ENCODE measurements at regions not wholly inside any gene's neighbourhood (a gene's known extent, or its start where the extent isn't known, plus 50 kb on each side); places are given as distances from the start of the nearest gene placed in this dataset.

DNA sequence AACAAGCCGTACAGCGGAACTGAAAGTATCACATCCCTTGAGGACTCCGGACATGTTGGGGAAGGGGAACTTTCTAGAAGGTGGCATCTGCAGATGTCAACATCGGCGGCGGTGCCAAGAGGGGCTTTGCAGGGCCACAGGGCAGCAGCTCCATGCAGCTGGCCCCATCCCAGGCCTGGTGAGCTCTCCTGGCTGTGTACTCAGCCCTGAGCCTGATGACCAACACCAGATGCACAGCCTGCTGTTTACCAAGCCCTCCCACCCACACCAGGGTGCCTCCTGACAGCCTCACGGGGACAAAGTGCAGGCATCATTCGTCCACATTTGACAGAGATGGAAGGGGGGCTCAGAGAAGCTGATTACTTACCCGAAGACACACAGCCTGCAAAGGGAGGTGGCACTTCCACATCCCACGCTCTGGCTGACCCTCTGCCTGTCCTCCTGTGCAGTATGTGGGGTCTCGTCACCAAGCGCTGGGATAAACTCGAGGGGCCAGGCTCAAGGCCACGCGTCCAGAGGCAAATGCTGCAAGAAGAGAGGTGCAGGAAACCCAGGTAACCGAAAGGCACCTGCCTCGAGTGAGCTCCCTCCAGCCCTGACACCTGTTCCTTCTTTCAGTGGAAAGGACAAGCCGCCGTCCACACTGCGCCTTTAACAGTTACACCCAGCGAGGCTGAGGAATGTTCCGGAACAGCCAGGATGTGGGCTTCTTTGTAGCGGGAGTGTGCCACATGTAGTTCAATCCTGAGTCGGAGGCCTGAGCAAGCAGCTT lies 69.0 kb upstream of the ASAP2 start:
- no peak for DNase-seq (ENCODE audit: low read depth in 1 of 2, low spot score in 1 of 2)

DNA sequence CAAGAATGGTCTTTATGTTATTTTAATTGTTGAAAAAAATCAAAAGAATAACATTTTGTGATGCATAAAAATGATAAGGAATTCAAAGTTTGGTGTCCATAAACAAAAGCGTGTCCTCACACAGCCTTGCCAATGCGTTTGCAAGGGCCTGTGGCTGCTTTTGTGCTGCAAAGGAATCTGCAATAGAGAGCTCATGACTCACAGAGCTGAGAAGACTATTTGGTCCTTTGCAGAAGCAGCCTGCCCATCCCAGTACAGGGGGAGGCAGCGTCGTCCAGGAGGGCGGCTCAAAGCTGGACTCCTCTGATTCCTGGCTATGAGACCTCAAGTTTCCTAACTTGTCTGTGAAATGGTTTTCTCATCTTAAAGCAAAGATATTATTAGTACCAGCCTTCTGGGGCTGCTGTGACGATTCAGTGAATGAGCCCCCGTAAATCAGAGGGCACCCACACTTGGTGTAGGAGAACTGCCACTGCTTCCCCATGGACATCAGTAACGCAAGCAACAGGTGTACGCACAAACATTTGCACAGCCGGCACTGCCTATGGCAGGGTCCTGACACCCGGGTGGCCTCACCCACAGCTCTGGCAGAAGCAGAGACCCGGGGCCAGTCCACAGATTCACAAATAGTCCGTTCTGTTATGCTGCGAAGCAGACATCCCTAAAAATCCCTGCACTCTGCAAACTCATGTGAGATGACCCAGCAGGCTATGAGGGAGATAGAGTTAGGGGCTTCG lies 70.6 kb upstream of the ASAP2 start:
- no peak for DNase-seq (ENCODE audit: low read depth in 1 of 2, low spot score in 1 of 2)

DNA sequence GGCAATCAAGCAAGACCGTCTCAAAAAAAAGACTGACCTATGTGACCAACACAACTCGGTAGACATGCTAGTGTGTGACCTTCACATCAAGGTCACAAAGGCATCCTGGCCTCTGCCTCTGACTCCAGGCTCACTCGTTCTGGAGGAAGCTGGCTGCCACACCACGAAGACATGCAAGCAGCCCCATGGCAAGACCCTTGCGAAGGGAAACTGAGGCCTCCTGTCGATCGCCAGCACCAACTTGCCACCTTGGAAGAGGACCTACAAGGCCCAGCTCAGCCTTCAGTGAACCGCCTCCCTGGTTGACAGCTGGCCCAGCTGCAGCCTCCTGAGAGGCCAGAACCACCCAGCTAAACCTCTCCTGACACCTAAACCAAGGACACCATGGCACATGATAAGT lies 79.3 kb upstream of the ASAP2 start:
- DNase-seq (ENCODE audit: low read depth in 1 of 2, low spot score in 1 of 2), result no peak

DNA sequence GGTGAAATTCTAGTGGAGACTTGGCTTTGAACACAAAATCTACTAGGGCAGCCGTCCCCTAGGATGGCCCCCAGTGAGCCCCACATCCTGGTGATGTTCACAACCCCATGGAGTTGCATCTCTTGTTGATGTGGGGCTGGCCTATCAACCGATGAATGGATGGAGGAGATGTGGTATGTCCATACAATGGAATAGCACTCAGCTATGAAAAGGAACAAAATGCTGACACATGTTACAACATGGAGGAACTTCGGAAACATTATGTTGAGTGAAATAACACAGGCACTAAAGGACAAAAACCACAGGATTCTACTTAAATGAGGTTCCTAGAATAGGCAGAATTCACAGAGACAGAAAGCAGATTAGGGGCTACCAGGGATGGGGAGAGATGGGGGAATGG lies 80.1 kb upstream of the ASAP2 start:
- no peak for DNase-seq (ENCODE audit: low read depth in 1 of 2, low spot score in 1 of 2)

DNA sequence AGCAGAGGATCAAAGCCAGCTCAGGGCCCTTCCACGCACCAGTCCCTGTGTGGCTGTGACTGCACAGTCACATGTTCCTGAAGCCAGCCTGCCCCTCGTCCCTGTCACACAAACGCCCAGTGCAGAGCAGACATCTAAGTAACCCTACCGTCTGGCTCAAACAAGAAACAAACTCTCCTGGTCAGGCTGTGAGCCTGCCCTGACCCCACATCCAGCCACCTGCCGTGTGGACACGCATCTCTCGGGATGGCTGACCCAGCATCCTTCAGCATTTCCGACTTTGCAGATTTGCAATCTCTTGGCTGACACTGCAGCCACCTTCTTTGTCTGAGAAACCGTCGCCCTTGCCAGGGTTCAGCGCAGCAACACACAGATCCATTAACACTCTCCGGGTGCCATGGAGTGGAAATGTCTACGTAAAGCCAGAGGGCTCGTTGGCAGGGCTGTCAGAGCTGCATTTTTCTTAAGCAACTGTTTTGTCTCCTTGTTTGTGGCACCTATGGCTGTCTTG lies 82.3 kb upstream of the ASAP2 start:
- no peak for DNase-seq (ENCODE audit: low read depth in 1 of 2, low spot score in 1 of 2)

DNA sequence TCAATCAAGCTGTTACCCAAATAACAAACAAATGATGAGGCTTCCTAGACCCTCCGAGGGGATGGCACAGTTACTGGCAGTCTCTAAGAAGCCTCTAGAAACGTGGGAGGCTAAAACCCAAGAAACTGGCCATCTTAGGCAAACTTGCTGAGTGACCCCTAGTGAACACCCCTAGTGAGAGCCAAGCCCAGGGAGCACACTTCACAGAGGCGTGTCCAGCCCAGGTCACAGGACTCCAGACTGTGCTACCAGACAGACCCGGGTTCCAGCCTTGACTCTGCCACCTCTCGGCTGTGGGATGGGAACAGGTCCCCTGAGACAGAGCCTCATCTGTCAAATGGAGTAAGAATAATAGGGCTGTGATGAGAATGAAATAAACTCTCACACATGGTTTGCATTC lies 83.5 kb upstream of the ASAP2 start:
- DNase-seq (ENCODE audit: low read depth in 1 of 2, low spot score in 1 of 2), result no peak

DNA sequence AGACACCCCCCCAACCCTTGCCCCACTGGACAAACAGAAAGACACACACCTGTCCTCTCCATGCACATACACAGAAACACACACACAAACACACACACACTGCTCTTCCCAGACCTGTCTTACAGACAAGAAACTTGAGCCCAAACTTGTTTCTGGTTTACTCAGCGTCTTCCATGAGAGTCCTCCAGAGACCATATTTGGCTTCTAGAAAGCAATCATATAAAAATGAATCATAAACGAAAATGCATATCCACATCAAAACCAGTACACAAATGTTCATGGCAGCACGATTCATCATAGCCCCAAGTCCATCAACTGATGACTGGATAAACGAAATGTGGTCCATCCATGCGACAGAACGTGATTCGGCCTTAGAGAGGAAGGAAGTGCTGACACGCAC lies 84.2 kb upstream of the ASAP2 start:
- DNase-seq (ENCODE audit: low read depth in 1 of 2, low spot score in 1 of 2), result no peak

DNA sequence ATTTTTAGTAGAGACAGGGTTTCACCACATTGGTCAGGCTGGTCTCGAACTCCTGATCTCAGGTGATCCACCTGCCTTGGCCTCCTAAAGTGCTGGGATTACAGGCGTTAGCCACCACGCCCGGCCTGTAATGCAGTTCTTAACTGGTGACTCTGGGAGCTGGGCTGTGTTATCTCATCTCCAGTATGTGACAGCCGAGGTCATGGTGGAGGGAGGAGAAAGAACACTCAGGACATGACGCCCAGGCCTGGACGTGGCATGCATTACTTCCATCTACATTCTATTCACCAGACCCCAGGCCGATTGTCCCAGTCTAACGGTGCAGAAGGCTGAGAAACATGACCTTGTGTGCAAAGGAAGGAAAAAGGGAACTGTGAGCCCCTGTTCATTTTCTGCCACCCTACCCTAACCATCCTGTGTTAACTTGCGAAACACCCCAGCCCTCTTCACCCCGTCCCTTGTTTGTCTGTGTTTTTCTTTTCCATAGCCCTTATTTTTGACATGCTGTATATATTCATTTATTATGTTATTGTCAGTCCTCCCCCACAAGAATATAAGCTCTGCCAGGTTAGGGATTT lies 88.1 kb upstream of the ASAP2 start:
- no peak for DNase-seq (ENCODE audit: low read depth in 1 of 2, low spot score in 1 of 2)

DNA sequence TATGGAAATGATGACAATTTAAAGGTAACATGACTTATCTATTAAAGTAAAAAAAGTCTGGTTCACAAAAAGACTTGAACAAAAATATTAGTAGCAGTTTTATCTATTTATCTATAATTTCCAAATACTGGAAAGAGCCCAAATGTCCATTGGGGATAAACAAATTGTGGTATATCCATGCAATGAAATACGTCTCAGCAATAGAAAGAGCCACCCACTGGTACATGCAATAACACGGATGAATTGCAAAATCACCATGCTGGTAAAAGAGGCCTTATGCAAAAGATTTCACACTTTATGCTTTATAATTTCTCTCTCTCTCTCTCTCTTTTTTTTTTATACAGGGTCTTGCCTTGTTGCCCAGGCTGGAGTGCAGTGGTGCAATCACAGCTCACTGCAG lies 91.4 kb upstream of the ASAP2 start:
- DNase-seq (ENCODE audit: low read depth in 1 of 2, low spot score in 1 of 2), result no peak

DNA sequence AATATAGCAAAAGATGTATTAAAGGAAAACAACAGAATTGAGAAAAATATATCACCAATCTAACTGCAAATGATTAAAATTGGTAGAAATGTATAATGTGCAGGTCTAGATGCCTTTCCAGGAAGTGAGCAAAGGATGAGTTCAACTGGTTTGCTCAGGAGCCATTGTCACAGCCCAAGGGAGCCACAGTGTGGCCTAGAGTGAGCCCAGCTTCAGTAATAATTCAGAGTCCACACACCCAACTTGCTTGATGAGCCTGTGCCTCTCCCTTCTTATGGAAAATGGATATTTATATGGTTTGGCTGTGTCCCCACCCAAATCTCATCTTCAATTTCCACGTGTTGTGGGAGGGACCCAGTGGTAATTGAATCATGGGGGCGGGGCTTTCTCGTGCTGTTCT lies 92.2 kb upstream of the ASAP2 start:
- no peak for DNase-seq (ENCODE audit: low read depth in 1 of 2, low spot score in 1 of 2)

DNA sequence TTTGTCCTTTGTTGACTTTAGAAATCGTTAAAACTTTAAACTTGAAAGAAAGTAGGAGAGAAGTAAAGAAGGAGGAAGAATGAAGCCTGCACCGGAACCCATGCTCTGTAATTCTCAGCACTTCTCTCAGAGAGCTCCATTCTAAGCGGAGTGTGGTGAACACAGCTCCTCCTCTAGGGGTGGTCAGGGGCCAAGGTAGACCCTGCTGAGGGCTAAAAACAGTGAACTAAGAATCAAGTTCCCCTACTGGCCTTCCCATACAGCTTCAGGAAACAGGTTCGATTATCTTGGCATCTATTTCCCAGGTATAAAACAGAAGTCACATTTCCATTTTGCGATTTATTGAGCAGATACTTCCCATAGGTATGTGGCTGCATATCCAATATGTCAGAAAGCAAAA lies 92.7 kb upstream of the ASAP2 start:
- no peak for DNase-seq (ENCODE audit: low read depth in 1 of 2, low spot score in 1 of 2)

DNA sequence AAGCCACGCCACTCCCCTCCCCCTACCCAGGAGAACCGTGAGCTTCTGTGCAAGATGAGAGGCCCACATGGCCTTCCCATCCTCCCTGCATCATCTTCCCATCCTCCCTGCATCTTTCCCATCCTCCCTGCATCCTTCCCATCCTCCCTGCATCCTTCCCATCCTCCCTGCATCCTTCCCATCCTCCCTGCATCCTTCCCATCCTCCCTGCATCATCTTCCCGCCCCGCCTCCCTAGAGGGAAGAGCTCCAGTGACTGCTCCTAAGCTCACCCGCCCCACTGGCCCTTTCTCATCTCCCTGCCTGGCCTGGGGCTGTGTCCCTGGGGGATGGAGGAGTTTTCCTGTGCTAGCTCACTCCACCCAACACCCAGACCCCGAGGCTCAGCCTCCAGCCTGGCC lies 93.3 kb upstream of the ASAP2 start:
- DNase-seq (ENCODE audit: low read depth in 1 of 2, low spot score in 1 of 2), result no peak

DNA sequence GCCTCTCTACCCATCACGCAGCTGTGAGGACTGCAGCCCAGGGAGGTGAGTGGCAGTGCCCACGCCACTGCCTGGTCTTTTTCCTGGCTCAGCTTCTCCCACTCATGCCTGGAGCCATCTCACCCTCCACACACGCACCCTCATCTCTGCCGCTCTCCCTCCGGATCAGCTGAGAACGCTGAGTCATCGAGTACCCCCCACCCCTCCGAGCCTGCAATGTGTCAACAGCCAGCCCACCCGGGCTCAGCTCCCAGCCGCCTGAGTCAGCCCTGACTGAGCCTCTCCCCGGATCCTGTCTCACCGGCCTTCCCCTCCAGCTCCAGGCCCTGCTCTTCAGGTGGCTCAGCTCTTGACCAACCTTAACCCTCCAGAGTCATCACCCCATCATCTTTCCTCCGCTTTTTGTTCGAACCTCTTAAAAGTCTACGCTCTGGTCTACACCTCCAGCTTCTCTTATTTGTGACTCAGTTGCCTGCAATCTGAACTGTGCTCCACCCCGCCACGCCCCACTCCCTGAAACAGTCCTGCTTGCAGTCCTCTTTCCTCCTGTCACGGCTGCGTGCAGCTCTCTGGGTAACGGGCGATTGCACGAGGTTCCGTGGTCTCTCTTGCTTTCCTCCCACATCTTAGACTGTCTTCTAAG lies 94.4 kb upstream of the ASAP2 start:
- no peak for DNase-seq (ENCODE audit: low read depth in 1 of 2, low spot score in 1 of 2)

DNA sequence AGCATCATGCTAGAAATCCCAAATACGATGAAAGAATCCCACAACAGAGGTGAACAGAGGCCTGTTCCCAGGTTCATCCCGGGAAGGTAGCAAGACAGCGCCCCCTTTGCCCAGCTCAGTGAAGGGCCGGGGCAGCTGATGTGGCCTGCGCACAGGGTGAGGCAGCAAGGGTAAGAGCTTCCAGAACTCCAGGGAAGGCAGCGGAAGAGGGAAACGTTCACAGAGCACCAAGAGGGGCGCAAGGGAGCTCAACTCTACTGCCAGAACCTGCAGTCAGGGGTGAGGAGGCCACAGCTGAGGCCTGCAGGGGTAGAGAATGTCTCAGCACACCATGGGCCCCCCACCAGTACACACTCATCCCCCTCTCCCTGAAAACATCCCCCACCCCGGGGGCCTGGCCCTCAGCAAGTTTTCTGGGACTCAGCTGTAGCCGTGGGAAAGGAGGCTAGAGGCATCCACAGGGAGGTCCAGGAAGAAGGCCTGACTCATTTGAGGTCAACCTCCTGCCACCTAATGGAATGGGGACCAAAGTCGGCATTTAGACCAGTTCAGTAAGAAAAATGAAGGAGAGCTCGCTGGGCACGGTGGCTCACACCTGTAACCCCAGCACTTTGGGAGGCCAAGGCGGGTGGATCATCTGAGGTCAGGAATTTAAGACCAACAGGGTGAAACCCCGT lies 95.6 kb upstream of the ASAP2 start:
- DNase-seq (ENCODE audit: low read depth in 1 of 2, low spot score in 1 of 2), result no peak

DNA sequence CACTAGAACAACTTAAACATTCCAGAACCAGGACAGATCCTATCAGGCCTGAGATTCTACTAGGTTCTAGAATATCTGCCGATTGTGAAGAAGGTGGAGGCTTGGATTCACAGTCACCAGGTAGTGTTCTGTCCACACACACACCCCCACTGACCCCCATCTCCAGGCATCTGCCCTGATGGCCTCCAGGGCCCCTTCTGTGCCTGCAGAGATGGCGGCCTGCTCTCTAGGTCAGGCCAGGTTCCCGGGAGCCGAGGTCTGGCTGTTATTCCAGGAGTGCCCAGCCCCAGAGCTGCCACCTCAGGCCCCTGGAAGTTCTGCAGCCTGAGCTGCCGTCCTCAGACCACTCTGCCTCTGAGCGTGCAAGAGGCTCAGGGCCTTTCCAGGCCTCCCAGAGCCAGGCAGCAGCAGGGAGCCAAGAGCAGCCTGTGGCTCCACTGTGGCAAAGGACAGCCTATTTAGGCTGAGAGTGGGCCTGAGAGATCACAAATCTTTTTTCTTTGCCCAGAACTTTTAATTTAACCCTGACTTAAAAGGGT lies 96.2 kb upstream of the ASAP2 start:
- DNase-seq (ENCODE audit: low read depth in 1 of 2, low spot score in 1 of 2), result no peak

DNA sequence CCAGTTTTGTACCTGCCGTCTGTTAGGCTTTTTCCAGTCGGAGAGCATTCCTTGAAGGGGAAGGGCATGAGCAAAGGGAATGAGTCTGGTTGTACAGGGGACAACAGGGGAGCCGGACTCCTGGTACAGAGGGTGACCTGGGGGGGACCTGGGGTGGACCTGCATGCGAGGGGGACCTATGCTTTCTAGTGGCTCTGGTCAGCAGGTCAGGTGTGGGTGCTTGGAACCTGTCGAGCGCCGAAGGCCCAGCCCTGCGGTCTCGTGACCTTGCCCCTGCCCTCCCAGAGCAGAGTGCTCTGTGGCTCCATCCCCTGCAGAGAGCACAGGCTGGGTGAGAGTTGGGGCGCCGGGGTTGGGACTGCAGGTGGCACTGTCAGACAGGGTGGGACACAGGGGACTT lies 96.7 kb upstream of the ASAP2 start:
- DNase-seq (ENCODE audit: low read depth in 1 of 2, low spot score in 1 of 2), result no peak

DNA sequence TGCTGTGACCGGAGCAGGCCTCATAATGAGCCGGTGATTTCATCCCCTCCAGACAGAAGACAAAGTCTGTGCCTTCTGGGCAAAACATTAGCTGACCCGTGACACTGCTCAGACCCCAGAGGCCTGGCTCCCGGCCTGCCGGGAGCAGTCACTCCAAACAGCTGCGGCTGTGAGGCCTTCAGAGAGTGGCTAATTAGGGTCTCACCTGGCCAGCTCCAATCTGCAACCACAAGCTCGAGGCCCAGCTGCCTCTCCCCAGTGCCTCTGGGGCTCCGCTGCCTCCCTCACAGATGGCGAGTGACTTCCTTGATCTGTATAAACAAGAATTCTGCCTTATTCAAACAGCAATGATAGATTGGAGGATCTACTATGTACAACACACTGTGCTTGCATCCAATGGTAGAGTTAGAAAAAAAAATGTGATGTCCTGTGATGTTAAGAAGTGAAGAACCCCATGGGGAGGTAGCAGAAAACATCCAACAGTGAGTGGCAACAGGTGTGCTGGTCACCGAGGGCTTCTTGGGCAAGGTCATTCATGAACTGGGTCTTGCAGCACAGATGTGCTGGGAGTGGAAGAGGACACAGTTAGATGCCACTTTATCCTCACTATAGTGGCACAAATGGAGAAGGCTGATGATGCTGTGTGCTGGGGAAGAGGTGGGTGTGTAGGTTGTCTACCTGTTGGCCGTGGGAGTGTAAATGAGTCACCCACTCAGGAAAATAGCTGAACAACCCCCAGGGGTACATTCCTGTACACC lies 98.2 kb upstream of the ASAP2 start:
- no peak for DNase-seq (ENCODE audit: low read depth in 1 of 2, low spot score in 1 of 2)

DNA sequence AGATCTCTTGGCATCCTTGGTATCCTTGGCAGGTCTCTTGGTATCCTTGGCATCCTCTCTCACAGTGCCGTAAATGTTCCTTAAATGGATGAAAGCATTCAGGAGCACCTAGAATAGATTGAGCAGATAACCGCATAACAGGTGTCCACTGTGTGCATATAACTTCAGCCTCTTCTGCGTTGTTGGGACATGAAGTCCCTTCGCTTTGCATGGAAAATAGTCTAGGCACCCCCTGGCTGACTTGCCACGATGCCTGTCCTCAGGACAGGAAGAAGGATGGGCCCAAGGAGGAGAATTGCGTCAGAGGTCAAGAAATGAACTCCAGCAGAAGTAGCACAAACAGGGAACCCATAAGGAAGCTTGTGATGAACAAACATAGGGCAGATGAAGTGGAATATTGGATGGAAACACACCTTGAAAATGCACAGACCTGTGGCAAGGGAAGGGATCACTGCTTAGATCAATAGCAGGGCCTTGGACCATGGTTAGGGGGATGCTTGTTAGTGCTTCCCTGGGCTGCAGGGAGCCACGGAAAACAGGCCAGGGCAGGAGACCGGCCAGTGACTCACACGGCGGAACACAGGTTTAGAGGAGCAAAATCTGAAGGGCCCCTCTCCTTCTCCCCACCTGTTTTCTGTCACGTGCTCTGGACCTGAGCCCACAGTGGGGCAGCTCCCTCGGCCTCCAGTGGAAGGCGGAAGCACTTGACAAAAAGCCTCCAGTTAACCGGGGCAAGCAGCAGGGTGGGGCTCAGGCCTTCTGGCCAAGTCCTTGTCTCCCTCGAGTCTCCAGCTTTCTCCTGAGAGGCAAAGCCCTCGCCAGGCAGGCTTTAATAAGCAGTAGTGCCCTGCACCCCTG lies 99.2 kb upstream of the ASAP2 start:
- no peak for DNase-seq (ENCODE audit: low read depth in 1 of 2, low spot score in 1 of 2)

Data from activated CD4-positive, alpha-beta T cell treated with anti-CD3 and anti-CD28 coated beads, Interleukin-2, amount 50 U/mL, for 24 hours (primary cell).